ENCODE measurements at regions not wholly inside any gene's neighbourhood (a gene's known extent, or its start where the extent isn't known, plus 50 kb on each side); places are given as distances from the start of the nearest gene placed in this dataset.

GRCh38 chr11:81477277-81477676 is 1256.4 kb downstream of the FAM181B start:
- DNase-seq (ENCODE audit: low spot score), result no peak
- H3K9me2 ChIP-seq (replicated peaks; ENCODE audit: insufficient read depth), result no peaks in the 10 kb centered on the region
- no peak overlapping the region for H3K4me2 ChIP-seq
- no peak overlapping the region for H3K27ac ChIP-seq
- peaks cover 7% of the 10 kb centered on the region for H3K4me1 ChIP-seq (ENCODE audit: insufficient read depth)
- H3K27me3 ChIP-seq, result no peaks in the 10 kb centered on the region
- no peak overlapping the region for H2AFZ ChIP-seq
- TF ChIP-seq EZH2 (IDR thresholded peaks at IDR 0.05; ENCODE audit: borderline replicate concordance), result no peak
- WGBS (ENCODE audit: low lambda C conversion rate, missing lambda C conversion rate), result 95% methylated on average over 1 of the region's 1 CpG
- H3K9me3 ChIP-seq (ENCODE audit: low read depth), result no peaks in the 10 kb centered on the region
- no peaks in the 10 kb centered on the region for H4K20me1 ChIP-seq (ENCODE audit: insufficient read depth, poor library complexity, severe bottlenecking)
- H3K4me3 ChIP-seq, result no peak overlapping the region
- H3K36me3 ChIP-seq (replicated peaks; ENCODE audit: insufficient read depth, low read depth), result no peaks in the 10 kb centered on the region
- no peaks in the 10 kb centered on the region for H3K79me2 ChIP-seq

GRCh38 chr11:81476345-81476744 is 1257.3 kb downstream of the FAM181B start:
- no peak for DNase-seq (ENCODE audit: low spot score)
- TF ChIP-seq EZH2phosphoT487 (IDR thresholded peaks at IDR 0.05; ENCODE audit: low read depth, severe bottlenecking, unreplicated experiment), result no peak
- no peak for TF ChIP-seq EZH2 (IDR thresholded peaks at IDR 0.05; ENCODE audit: borderline replicate concordance)
- TF ChIP-seq CTCF (IDR thresholded peaks at IDR 0.05; ENCODE audit: poor library complexity), result no peak
- no peaks in the 10 kb centered on the region for H4K20me1 ChIP-seq (ENCODE audit: insufficient read depth, poor library complexity, severe bottlenecking)

GRCh38 chr11:81472646-81473045 is 1261.0 kb downstream of the FAM181B start:
- TF ChIP-seq CTCF (IDR thresholded peaks at IDR 0.05; ENCODE audit: poor library complexity) (no peak), EZH2 (IDR thresholded peaks at IDR 0.05; ENCODE audit: borderline replicate concordance) (no peak), EZH2phosphoT487 (IDR thresholded peaks at IDR 0.05; ENCODE audit: low read depth, severe bottlenecking, unreplicated experiment) (no peak)
- DNase-seq (ENCODE audit: low spot score), result no peak
- Histone ChIP-seq H3K4me3 (no peak overlapping the region), H3K9me3 (ENCODE audit: low read depth) (no peaks in the 10 kb centered on the region), H2AFZ (no peak overlapping the region), H3K27me3 (no peaks in the 10 kb centered on the region), H4K20me1 (ENCODE audit: insufficient read depth, poor library complexity, severe bottlenecking) (no peaks in the 10 kb centered on the region), H3K4me2 (no peak overlapping the region), H3K27ac (no peak overlapping the region), H3K4me1 (ENCODE audit: insufficient read depth) (no peaks in the 10 kb centered on the region), H3K79me2 (no peaks in the 10 kb centered on the region), H3K36me3 (replicated peaks; ENCODE audit: insufficient read depth, low read depth) (no peaks in the 10 kb centered on the region), H3K9me2 (replicated peaks; ENCODE audit: insufficient read depth) (no peaks in the 10 kb centered on the region)
- 89% methylated on average over 2 of the region's 2 CpGs for WGBS (ENCODE audit: low lambda C conversion rate, missing lambda C conversion rate)

More at GRCh38 chr11:81476345-81476744, 1257.3 kb downstream of the FAM181B start:
- no peaks in the 10 kb centered on the region for H3K27me3 ChIP-seq
- H2AFZ ChIP-seq, result no peak overlapping the region
- H3K36me3 ChIP-seq (replicated peaks; ENCODE audit: insufficient read depth, low read depth), result no peaks in the 10 kb centered on the region
- WGBS (ENCODE audit: low lambda C conversion rate, missing lambda C conversion rate), result 76% methylated on average over 2 of the region's 2 CpGs
- H3K27ac ChIP-seq, result no peak overlapping the region
- H3K4me3 ChIP-seq, result no peak overlapping the region
- H3K9me2 ChIP-seq (replicated peaks; ENCODE audit: insufficient read depth), result no peaks in the 10 kb centered on the region
- H3K4me1 ChIP-seq (ENCODE audit: insufficient read depth), result peaks cover 7% of the 10 kb centered on the region
- H3K9me3 ChIP-seq (ENCODE audit: low read depth), result no peaks in the 10 kb centered on the region
- no peaks in the 10 kb centered on the region for H3K79me2 ChIP-seq
- no peak overlapping the region for H3K4me2 ChIP-seq

GRCh38 chr11:81470446-81470845 is 1263.2 kb downstream of the FAM181B start:
- Histone ChIP-seq H3K27me3 (no peaks in the 10 kb centered on the region), H3K79me2 (no peaks in the 10 kb centered on the region), H4K20me1 (ENCODE audit: insufficient read depth, poor library complexity, severe bottlenecking) (no peaks in the 10 kb centered on the region), H2AFZ (no peak overlapping the region), H3K36me3 (replicated peaks; ENCODE audit: insufficient read depth, low read depth) (no peaks in the 10 kb centered on the region), H3K9me2 (replicated peaks; ENCODE audit: insufficient read depth) (no peaks in the 10 kb centered on the region), H3K4me3 (no peak overlapping the region), H3K27ac (no peak overlapping the region), H3K9me3 (ENCODE audit: low read depth) (no peaks in the 10 kb centered on the region), H3K4me1 (ENCODE audit: insufficient read depth) (no peaks in the 10 kb centered on the region), H3K4me2 (no peak overlapping the region)
- WGBS (ENCODE audit: low lambda C conversion rate, missing lambda C conversion rate), result 88% methylated on average over 3 of the region's 3 CpGs
- no peak for TF ChIP-seq CTCF (IDR thresholded peaks at IDR 0.05; ENCODE audit: poor library complexity)
- no peak for TF ChIP-seq EZH2phosphoT487 (IDR thresholded peaks at IDR 0.05; ENCODE audit: low read depth, severe bottlenecking, unreplicated experiment)
- no peak for TF ChIP-seq EZH2 (IDR thresholded peaks at IDR 0.05; ENCODE audit: borderline replicate concordance)
- DNase-seq (ENCODE audit: low spot score), result peak; percentile 10
